ENCODE measurements at regions not wholly inside any gene's neighbourhood (a gene's known extent, or its start where the extent isn't known, plus 50 kb on each side); places are given as distances from the start of the nearest gene placed in this dataset.

- Histone ChIP-seq H3K4me2 (ENCODE audit: insufficient read depth, low read length) (no peak overlapping the region), H3K27me3 (ENCODE audit: insufficient read depth, low read length) (no peaks in the 10 kb centered on the region), H3K79me2 (ENCODE audit: insufficient read depth, low read length) (no peaks in the 10 kb centered on the region), H2AFZ (ENCODE audit: low read length) (no peak overlapping the region), H4K20me1 (ENCODE audit: insufficient read depth, low read length) (no peaks in the 10 kb centered on the region), H3K36me3 (ENCODE audit: insufficient read depth, low read length) (no peaks in the 10 kb centered on the region), H3K4me1 (ENCODE audit: insufficient read depth, low read length) (no peaks in the 10 kb centered on the region), H3K4me3 (ENCODE audit: insufficient read depth, low read length) (no peak overlapping the region), H3K9me3 (ENCODE audit: low read depth, low read length) (no peaks in the 10 kb centered on the region), H3K27ac (ENCODE audit: low read depth, low read length) (no peak overlapping the region)
- DNase-seq (ENCODE audit: insufficient read length, low spot score, missing footprints), result no peak
- no peak for TF ChIP-seq CTCF (IDR thresholded peaks at IDR 0.05; ENCODE audit: extremely low read depth, low read depth, low read length)
Measured at GRCh38 chr2:198408171-198408570, 603.8 kb downstream of the PLCL1 start.

- Histone ChIP-seq H3K36me3 (ENCODE audit: insufficient read depth, low read length) (no peaks in the 10 kb centered on the region), H3K27ac (ENCODE audit: low read depth, low read length) (no peak overlapping the region), H3K4me1 (ENCODE audit: insufficient read depth, low read length) (no peaks in the 10 kb centered on the region), H3K27me3 (ENCODE audit: insufficient read depth, low read length) (no peaks in the 10 kb centered on the region), H3K9me3 (ENCODE audit: low read depth, low read length) (no peaks in the 10 kb centered on the region), H2AFZ (ENCODE audit: low read length) (no peak overlapping the region), H3K4me2 (ENCODE audit: insufficient read depth, low read length) (no peak overlapping the region), H4K20me1 (ENCODE audit: insufficient read depth, low read length) (no peaks in the 10 kb centered on the region), H3K79me2 (ENCODE audit: insufficient read depth, low read length) (no peaks in the 10 kb centered on the region), H3K4me3 (ENCODE audit: insufficient read depth, low read length) (no peak overlapping the region)
- DNase-seq (ENCODE audit: insufficient read length, low spot score, missing footprints), result no peak
- TF ChIP-seq CTCF (IDR thresholded peaks at IDR 0.05; ENCODE audit: extremely low read depth, low read depth, low read length), result no peak
Measured at GRCh38 chr2:198405311-198405710, 600.9 kb downstream of the PLCL1 start.

- TF ChIP-seq CTCF (IDR thresholded peaks at IDR 0.05; ENCODE audit: extremely low read depth, low read depth, low read length), result no peak
- no peak for DNase-seq (ENCODE audit: insufficient read length, low spot score, missing footprints)
- no peaks in the 10 kb centered on the region for H3K9me3 ChIP-seq (ENCODE audit: low read depth, low read length)
Measured at GRCh38 chr2:198401644-198402043, 597.3 kb downstream of the PLCL1 start.

GRCh38 chr2:198400999-198401398, 596.6 kb downstream of the PLCL1 start:
- Histone ChIP-seq H3K79me2 (ENCODE audit: insufficient read depth, low read length) (no peaks in the 10 kb centered on the region), H4K20me1 (ENCODE audit: insufficient read depth, low read length) (no peaks in the 10 kb centered on the region), H3K27ac (ENCODE audit: low read depth, low read length) (no peak overlapping the region), H3K27me3 (ENCODE audit: insufficient read depth, low read length) (no peaks in the 10 kb centered on the region), H2AFZ (ENCODE audit: low read length) (no peak overlapping the region), H3K9me3 (ENCODE audit: low read depth, low read length) (no peaks in the 10 kb centered on the region), H3K36me3 (ENCODE audit: insufficient read depth, low read length) (no peaks in the 10 kb centered on the region), H3K4me2 (ENCODE audit: insufficient read depth, low read length) (no peak overlapping the region), H3K4me3 (ENCODE audit: insufficient read depth, low read length) (no peak overlapping the region), H3K4me1 (ENCODE audit: insufficient read depth, low read length) (no peaks in the 10 kb centered on the region)
- no peak for TF ChIP-seq CTCF (IDR thresholded peaks at IDR 0.05; ENCODE audit: extremely low read depth, low read depth, low read length)
- no peak for DNase-seq (ENCODE audit: insufficient read length, low spot score, missing footprints)

More at GRCh38 chr2:198401644-198402043, 597.3 kb downstream of the PLCL1 start:
- Histone ChIP-seq H3K4me1 (ENCODE audit: insufficient read depth, low read length) (no peaks in the 10 kb centered on the region), H3K79me2 (ENCODE audit: insufficient read depth, low read length) (no peaks in the 10 kb centered on the region), H3K27ac (ENCODE audit: low read depth, low read length) (no peak overlapping the region), H2AFZ (ENCODE audit: low read length) (no peak overlapping the region), H3K36me3 (ENCODE audit: insufficient read depth, low read length) (no peaks in the 10 kb centered on the region), H3K4me2 (ENCODE audit: insufficient read depth, low read length) (no peak overlapping the region), H4K20me1 (ENCODE audit: insufficient read depth, low read length) (no peaks in the 10 kb centered on the region), H3K4me3 (ENCODE audit: insufficient read depth, low read length) (no peak overlapping the region), H3K27me3 (ENCODE audit: insufficient read depth, low read length) (no peaks in the 10 kb centered on the region)
